GM18520 (cell line): ENCODE measurements at regions not wholly inside any gene's neighbourhood (a gene's known extent, or its start where the extent isn't known, plus 50 kb on each side); places are given as distances from the start of the nearest gene placed in this dataset.

Experiments
- ATAC-seq: cut with Tn5 transposase; IDR thresholded peaks from one replicate; pipeline ENCODE4 v1.9.1; 2021; ENCODE audit not compliant: unreplicated experiment

GRCh38 chr3:147924755-147925154 is 515.6 kb downstream of the ZIC1 start:
- ATAC-seq: no peak

GRCh38 chr3:147925272-147925671 is 516.1 kb downstream of the ZIC1 start:
- ATAC-seq: no peak

- ATAC-seq: no peak
These were observed 521.2 kb downstream of the ZIC1 start for GRCh38 chr3:147930232-147930807.

GRCh38 chr3:147934451-147935180 is 525.5 kb downstream of the ZIC1 start:
- no peak for ATAC-seq

GRCh38 chr3:147937341-147937740 is 528.2 kb downstream of the ZIC1 start:
- no peak for ATAC-seq

GRCh38 chr3:147937891-147938290 is 528.7 kb downstream of the ZIC1 start:
- ATAC-seq: no peak

- no peak for ATAC-seq
These were observed 530.3 kb downstream of the ZIC1 start for GRCh38 chr3:147939425-147939824.

GRCh38 chr3:147939839-147940238 is 530.7 kb downstream of the ZIC1 start:
- no peak for ATAC-seq

- ATAC-seq: no peak
These were observed 531.4 kb downstream of the ZIC1 start for GRCh38 chr3:147940405-147941193.

GRCh38 chr3:147941969-147942368 is 532.8 kb downstream of the ZIC1 start:
- ATAC-seq: no peak

- ATAC-seq: no peak
These were observed 534.2 kb downstream of the ZIC1 start for GRCh38 chr3:147943265-147943945.

- ATAC-seq: peak; percentile 53
These were observed 536.9 kb downstream of the ZIC1 start for GRCh38 chr3:147945968-147946519.

- ATAC-seq: no peak
These were observed 547.5 kb downstream of the ZIC1 start for GRCh38 chr3:147956615-147957014.

GRCh38 chr3:147958754-147959153 is 549.6 kb downstream of the ZIC1 start:
- no peak for ATAC-seq

GRCh38 chr3:147960786-147961185 is 551.6 kb downstream of the ZIC1 start:
- no peak for ATAC-seq

GRCh38 chr3:147962408-147963164 is 553.4 kb downstream of the ZIC1 start:
- ATAC-seq: no peak

GRCh38 chr3:147963711-147964110 is 554.5 kb downstream of the ZIC1 start:
- no peak for ATAC-seq

- no peak for ATAC-seq
These were observed 566.0 kb downstream of the ZIC1 start for GRCh38 chr3:147975165-147975564.

- ATAC-seq: no peak
These were observed 567.8 kb downstream of the ZIC1 start for GRCh38 chr3:147977001-147977400.

- ATAC-seq: no peak
These were observed 578.4 kb downstream of the ZIC1 start for GRCh38 chr3:147987549-147987948.
